HG03342 (cell line): ENCODE measurements at regions not wholly inside any gene's neighbourhood (a gene's known extent, or its start where the extent isn't known, plus 50 kb on each side); places are given as distances from the start of the nearest gene placed in this dataset.

Experiments
- ATAC-seq: cut with Tn5 transposase; IDR thresholded peaks from one replicate; pipeline ENCODE4 v1.9.1; 2021; ENCODE audit warnings: mild to moderate bottlenecking, moderate library complexity; ENCODE audit not compliant: unreplicated experiment

DNA sequence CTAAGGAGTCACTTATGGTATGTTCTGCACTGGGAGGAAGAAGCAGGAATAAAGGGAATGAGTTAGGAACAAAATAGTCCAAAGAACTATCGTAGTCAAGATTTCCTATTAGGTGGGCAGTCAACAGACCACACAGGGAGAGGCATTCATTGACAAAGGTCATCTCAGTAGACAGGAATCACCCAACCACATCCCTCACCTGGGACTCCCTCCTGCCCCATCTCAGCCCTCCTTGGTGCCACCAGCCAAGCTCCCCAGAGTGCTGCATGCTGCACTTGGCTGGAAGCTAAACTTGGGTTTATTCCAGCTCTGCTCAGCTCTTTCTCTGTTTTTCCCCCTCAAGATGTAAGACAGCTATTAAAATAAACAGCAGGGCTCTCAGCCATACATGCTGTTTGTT lies 72.3 kb upstream of the CTNNB1 start:
- no peak for ATAC-seq

DNA sequence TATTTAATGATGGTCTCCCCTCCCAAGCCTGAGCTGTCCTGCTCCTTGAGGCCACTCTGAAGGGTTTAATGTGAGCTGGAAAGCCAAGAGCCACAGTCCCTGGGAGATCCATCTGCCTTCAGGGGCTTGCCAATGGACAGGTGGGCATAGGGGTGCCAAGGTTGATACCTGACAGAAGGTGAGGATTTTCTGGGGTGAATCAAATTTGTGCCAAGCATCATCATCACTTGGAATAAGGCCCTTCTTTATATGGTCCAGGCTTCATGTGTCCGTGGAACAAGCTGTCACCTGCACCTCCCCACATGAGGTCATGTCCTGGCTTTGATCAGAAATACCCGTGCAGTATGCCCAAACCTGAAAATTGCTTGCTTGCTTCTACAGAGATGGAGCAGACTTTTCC lies 71.9 kb upstream of the CTNNB1 start:
- no peak for ATAC-seq

GRCh38 chr3:41129731-41130130 lies 69.6 kb upstream of the CTNNB1 start:
- no peak for ATAC-seq

- no peak for ATAC-seq
Measured at GRCh38 chr3:41131224-41131623, 68.1 kb upstream of the CTNNB1 start.

GRCh38 chr3:41137686-41138111 lies 61.6 kb upstream of the CTNNB1 start:
- ATAC-seq, result no peak

- no peak for ATAC-seq
Measured at GRCh38 chr3:41138146-41138545, 61.2 kb upstream of the CTNNB1 start.

DNA sequence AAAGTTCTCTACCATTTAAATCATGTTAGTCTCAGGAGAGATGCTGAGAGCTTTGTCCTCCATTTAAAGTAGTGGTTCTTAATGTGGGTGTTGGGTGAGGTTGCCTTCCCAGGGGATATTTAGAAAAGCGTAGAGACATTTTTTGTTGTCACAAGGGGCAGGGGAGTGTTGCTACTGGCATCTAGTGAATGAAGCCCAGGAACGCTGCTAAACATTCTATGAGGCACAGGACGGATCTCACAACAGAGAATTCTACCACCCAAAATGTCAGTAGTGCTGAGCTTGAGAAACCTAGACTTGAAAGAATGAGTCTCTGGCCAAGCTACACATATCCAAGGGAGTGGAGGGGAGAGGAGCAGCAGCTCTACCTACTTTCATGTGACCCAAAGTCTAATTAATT lies 60.7 kb upstream of the CTNNB1 start:
- ATAC-seq, result no peak

GRCh38 chr3:41140242-41140641 lies 59.1 kb upstream of the CTNNB1 start:
- ATAC-seq, result no peak

DNA sequence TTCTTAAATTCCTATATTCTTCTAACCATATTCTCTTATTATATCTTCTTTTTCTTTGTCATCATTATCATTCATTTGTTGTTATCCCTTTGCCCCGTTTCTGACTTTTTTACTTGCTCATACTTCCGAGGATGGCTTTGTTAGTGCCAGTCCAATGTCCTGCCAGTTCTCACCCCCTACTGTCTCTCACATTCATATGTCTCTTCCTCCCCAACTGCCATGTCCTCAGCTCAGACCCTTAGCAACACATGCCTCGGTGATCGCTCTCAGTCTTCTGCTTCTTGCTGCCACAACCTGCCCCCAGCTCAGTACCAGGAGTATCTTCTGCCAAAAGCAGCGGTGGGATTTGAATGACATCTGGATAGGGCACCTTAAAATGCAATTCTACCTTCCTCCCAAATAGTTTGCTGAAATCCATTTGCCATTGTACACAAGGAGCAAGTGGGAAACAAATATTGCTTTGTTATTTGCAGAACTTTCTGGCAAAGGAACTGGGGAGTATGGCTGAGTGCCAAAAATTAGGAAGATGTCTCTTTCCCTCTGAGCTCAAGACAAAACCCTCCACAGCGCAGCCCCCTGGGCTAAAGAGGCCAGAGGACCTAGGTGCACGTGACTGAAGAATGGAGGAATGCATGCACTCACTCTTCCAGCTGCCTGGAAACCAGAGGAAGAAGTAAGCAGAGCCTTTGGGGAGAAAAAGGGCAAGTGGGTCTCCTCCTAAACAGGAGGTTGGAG lies 57.7 kb upstream of the CTNNB1 start:
- ATAC-seq, result no peak

GRCh38 chr3:41143421-41144031 lies 55.8 kb upstream of the CTNNB1 start:
- ATAC-seq, result no peak

DNA sequence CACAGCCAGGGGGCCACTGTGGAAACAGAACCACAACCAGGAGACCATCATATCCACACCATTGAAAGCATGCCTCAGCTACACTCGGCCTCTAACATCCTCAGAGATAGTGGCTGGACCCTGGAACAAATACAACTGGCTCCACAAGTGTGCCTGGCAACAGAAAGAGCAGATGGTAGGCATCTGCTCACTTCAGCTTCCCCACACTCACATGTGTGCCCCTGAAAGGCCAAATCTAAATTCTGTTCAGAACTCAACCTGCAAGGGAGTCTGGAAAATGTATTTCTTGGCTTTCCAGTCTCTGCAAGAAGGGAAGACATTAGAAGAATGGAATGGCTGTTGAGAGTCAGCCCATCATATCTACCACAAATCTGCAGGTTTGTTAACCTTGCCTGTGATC lies 54.7 kb upstream of the CTNNB1 start:
- no peak for ATAC-seq

DNA sequence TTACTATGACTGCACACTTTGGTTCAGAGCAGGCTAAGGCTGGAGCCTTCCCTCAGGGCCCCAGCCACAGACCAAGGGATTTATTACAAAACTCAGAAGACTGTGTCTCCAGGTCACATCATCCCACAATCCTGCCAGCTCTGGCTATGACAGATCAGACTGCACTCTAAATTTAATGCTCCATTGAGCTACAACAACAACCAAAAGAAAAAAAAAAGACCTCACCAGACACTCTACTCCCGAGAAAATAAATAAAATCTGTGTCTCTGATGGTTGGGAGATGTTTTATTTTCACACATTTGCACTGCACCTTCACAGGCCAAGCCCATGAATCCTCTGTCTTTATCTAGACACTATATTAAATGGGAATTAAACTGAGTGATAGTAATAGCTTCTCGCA lies 50.8 kb upstream of the CTNNB1 start:
- no peak for ATAC-seq

GRCh38 chr3:41148901-41149300 lies 50.4 kb upstream of the CTNNB1 start:
- ATAC-seq, result no peak
